ENCODE measurements at regions not wholly inside any gene's neighbourhood (a gene's known extent, or its start where the extent isn't known, plus 50 kb on each side); places are given as distances from the start of the nearest gene placed in this dataset.

DNA sequence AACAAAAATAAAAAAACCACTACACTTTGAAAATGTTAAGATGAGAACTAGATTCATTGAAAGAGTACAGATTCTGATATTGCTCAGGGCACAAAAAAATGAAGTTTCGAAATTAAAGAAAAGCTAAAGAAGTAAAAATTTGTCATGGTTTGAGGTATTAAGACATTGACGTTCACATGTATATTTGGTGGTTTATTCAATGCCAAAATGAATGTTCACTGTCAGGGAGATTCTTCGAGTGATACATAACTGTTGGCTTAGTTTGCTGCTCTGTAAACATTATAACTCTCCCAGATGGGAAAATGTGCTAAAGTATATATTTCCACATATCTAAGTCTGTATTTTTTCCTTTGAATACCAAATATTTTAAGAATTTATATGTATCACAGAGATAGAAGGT, 345.0 kb downstream of the SEMA3D start:
- Histone ChIP-seq H3K27me3 (no peaks in the 10 kb centered on the region), H3K36me3 (replicated peaks in 1 of 2) (no peaks in the 10 kb centered on the region), H3K4me3 (no peak overlapping the region)

GRCh38 chr7:84838857-84839256, 348.0 kb downstream of the SEMA3D start:
- TF ChIP-seq POLR2A (IDR thresholded peaks at IDR 0.05), result no peak
- TF ChIP-seq, protein P1, sequence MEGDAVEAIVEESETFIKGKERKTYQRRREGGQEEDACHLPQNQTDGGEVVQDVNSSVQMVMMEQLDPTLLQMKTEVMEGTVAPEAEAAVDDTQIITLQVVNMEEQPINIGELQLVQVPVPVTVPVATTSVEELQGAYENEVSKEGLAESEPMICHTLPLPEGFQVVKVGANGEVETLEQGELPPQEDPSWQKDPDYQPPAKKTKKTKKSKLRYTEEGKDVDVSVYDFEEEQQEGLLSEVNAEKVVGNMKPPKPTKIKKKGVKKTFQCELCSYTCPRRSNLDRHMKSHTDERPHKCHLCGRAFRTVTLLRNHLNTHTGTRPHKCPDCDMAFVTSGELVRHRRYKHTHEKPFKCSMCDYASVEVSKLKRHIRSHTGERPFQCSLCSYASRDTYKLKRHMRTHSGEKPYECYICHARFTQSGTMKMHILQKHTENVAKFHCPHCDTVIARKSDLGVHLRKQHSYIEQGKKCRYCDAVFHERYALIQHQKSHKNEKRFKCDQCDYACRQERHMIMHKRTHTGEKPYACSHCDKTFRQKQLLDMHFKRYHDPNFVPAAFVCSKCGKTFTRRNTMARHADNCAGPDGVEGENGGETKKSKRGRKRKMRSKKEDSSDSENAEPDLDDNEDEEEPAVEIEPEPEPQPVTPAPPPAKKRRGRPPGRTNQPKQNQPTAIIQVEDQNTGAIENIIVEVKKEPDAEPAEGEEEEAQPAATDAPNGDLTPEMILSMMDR (IDR thresholded peaks at IDR 0.05), result no peak
- Histone ChIP-seq H3K4me3 (no peak overlapping the region), H3K36me3 (replicated peaks in 1 of 2) (no peaks in the 10 kb centered on the region), H3K27me3 (no peaks in the 10 kb centered on the region), H3K27ac (no peak overlapping the region), H3K4me1 (replicated peaks in 1 of 2) (no peaks in the 10 kb centered on the region), H3K9me3 (replicated peaks in 1 of 3) (no peaks in the 10 kb centered on the region)
- no peak for DNase-seq
- WGBS, 4 donors, result 45 to 61% (median 56%) methylated on average over 5 of the region's 5 CpGs
- intact Hi-C loops (cut with DNase I), result no loop called here

More for the DNA sequence above, 345.0 kb downstream of the SEMA3D start:
- no peaks in the 10 kb centered on the region for H3K4me1 ChIP-seq (replicated peaks in 1 of 2)
- TF ChIP-seq, protein P1 (IDR thresholded peaks at IDR 0.05), result no peak
- no peak for TF ChIP-seq POLR2A (IDR thresholded peaks at IDR 0.05)
- no peak overlapping the region for H3K27ac ChIP-seq
- no peak for DNase-seq
- 67 to 78% (median 72%) methylated on average over 3 of the region's 3 CpGs for WGBS, 4 donors
- intact Hi-C loops (cut with DNase I), result no loop called here
- H3K9me3 ChIP-seq (replicated peaks in 1 of 3), result no peaks in the 10 kb centered on the region

GRCh38 chr7:84837405-84837804, 349.5 kb downstream of the SEMA3D start:
- Histone ChIP-seq H3K27ac (no peak overlapping the region), H3K4me1 (replicated peaks in 1 of 2) (no peaks in the 10 kb centered on the region), H3K9me3 (replicated peaks in 1 of 3) (no peaks in the 10 kb centered on the region), H3K36me3 (replicated peaks in 1 of 2) (no peaks in the 10 kb centered on the region), H3K27me3 (no peaks in the 10 kb centered on the region), H3K4me3 (no peak overlapping the region)
- WGBS, 4 donors, result 40 to 65% (median 53%) methylated on average over 2 of the region's 2 CpGs
- TF ChIP-seq, protein P1 (IDR thresholded peaks at IDR 0.05), result no peak
- no peak for TF ChIP-seq POLR2A (IDR thresholded peaks at IDR 0.05)
- DNase-seq, result no peak
- intact Hi-C loops (cut with DNase I), result no loop called here

GRCh38 chr7:84829719-84830118, 357.1 kb downstream of the SEMA3D start:
- Histone ChIP-seq H3K27me3 (peaks cover 6% of the 10 kb centered on the region), H3K9me3 (replicated peaks in 1 of 3) (no peaks in the 10 kb centered on the region), H3K36me3 (replicated peaks in 1 of 2) (no peaks in the 10 kb centered on the region), H3K4me3 (no peak overlapping the region), H3K27ac (no peak overlapping the region), H3K4me1 (replicated peaks in 1 of 2) (no peaks in the 10 kb centered on the region)
- intact Hi-C loops (cut with DNase I), result no loop called here
- DNase-seq, result no peak
- no peak for TF ChIP-seq POLR2A (IDR thresholded peaks at IDR 0.05)
- TF ChIP-seq, protein P1 (IDR thresholded peaks at IDR 0.05), result no peak
